ENCODE measurements at regions not wholly inside any gene's neighbourhood (a gene's known extent, or its start where the extent isn't known, plus 50 kb on each side); places are given as distances from the start of the nearest gene placed in this dataset.
A peak's percentile ranks its signal among the peaks of the same experiment; 100 is the strongest.

DNA sequence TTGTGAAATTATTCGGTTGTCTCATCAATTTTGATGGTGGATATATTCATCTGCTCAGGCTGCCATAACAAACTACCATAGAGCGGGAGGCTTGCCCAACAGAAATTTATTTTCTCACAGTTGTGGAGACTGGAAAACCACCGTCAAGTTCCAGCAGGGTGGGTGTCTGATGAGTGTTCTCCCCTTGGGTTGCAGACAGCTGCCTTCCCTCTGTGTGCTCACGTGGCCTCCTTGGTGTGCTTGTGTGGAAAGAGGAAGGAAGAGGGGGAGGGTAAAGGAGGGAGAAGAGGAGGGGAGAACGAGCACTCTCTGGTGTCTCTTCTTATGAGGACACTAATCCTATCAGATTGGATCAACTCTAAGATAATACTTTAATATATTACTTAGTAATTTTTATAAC, 123.8 kb upstream of the TEX13D start:
- WGBS, 2 donors, result 72 to 77% methylated on average over 4 to 5 of the region's 5 CpGs
- no peak overlapping the region for H3K4me3 ChIP-seq
- no peaks in the 10 kb centered on the region for H3K4me1 ChIP-seq
- intact Hi-C loops (cut with DNase I), result no loop called here
- no peak overlapping the region for H3K27ac ChIP-seq
- H3K27me3 ChIP-seq, result no peaks in the 10 kb centered on the region
- ATAC-seq (no peak), DNase-seq (no peak)
- H3K36me3 ChIP-seq (replicated peaks in 1 of 2; ENCODE audit: insufficient read depth in 1 of 2, low read depth in 2 of 2), result no peaks in the 10 kb centered on the region
- no peaks in the 10 kb centered on the region for H3K9me3 ChIP-seq
- no peak for TF ChIP-seq POLR2A (IDR thresholded peaks at IDR 0.05)
- TF ChIP-seq, protein P1, sequence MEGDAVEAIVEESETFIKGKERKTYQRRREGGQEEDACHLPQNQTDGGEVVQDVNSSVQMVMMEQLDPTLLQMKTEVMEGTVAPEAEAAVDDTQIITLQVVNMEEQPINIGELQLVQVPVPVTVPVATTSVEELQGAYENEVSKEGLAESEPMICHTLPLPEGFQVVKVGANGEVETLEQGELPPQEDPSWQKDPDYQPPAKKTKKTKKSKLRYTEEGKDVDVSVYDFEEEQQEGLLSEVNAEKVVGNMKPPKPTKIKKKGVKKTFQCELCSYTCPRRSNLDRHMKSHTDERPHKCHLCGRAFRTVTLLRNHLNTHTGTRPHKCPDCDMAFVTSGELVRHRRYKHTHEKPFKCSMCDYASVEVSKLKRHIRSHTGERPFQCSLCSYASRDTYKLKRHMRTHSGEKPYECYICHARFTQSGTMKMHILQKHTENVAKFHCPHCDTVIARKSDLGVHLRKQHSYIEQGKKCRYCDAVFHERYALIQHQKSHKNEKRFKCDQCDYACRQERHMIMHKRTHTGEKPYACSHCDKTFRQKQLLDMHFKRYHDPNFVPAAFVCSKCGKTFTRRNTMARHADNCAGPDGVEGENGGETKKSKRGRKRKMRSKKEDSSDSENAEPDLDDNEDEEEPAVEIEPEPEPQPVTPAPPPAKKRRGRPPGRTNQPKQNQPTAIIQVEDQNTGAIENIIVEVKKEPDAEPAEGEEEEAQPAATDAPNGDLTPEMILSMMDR (IDR thresholded peaks at IDR 0.05), result no peak

DNA sequence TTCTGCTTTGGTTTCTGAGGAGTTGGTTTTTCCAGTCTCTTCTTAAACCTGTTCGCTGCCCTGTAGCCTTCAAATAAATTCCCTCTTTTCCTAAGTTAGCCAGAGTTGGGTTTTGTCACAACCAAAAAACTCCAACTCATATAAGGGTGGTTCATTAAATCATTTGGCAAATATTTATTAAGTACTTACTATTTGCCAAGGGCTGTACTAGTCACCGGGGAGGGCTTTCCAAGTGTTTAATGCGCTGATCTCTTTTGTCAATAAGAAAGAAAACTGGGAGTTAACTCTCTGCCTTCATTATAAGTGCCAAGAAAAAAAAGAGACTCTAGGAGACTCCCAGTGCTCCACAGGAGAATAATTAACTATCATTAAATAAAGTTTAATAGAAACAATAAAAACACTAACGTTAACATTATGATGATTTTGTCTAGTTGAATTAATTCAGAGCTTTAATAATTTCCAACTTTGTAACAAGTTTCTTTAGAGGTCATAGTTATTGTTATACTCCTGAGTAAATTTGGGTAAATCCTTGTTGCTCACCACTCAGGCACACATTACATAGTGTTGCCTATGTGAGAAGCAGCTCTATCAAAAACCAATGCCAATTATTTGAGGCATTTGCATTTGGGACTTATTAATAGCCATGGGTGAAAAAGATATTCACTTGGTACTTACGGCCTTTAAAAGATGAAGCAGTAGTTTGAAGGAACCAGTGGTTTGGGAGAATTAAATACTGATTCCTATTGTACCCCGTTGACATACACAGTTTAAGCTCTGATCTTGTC, 122.5 kb upstream of the TEX13D start:
- H3K27ac ChIP-seq, result no peak overlapping the region
- ATAC-seq (no peak), DNase-seq (no peak)
- H3K4me3 ChIP-seq, result no peak overlapping the region
- no peaks in the 10 kb centered on the region for H3K4me1 ChIP-seq
- TF ChIP-seq, protein P1 (IDR thresholded peaks at IDR 0.05), result no peak
- no peak for TF ChIP-seq POLR2A (IDR thresholded peaks at IDR 0.05)
- H3K27me3 ChIP-seq, result no peaks in the 10 kb centered on the region
- H3K36me3 ChIP-seq (replicated peaks in 1 of 2; ENCODE audit: insufficient read depth in 1 of 2, low read depth in 2 of 2), result no peaks in the 10 kb centered on the region
- 46 to 48% methylated on average over 6 of the region's 6 CpGs for WGBS, 2 donors
- intact Hi-C loops (cut with DNase I), result no loop called here
- H3K9me3 ChIP-seq, result no peaks in the 10 kb centered on the region

DNA sequence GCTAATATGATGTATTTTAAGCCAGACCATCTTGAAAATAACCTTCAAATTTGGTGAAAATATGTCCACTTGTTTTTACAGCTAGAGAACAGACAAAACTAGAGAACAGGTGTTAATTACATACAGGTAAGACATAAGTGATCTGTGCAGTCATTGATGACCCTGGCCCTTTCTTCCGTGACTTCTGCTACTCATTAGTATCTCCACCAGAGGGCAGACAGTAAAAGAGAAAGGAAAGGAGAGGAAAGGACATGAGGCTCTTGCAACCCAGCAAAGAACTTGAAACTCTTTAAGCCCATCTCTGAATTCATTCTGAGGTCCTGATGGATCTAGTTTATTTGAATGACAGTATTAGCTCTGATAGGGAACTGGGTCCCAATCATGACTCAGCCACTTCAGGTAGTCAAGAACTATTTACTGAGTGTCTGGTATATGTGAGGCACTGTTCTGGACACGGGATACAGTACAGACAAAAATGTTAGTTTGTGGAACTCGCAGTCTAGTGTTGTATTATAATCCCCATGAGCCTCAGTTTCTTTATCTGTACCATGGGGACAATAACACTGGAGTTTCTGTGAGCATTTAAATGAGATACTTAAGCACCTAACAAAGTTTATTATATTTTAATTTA, 121.0 kb upstream of the TEX13D start:
- intact Hi-C loops (cut with DNase I), result no loop called here

DNA sequence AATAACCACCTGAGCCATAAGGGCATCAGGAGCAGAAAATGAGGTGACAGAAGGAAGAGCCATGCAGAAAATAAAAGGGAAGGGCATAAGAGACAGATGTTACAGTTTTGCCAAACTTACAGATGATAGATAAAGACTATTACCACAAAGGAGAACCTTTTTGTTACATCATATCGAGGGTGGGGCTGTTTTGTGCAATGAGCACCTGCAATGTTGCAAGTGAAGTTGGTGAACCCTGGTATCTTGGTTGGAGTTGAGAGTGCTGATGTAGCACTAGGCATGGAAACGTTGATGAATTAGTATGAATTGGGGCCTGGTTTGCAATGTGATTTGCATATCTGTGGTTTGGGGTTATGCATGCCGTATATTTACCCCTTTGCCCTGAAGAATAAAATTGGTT, 119.8 kb upstream of the TEX13D start:
- no peaks in the 10 kb centered on the region for H3K9me3 ChIP-seq
- H3K4me3 ChIP-seq, result no peak overlapping the region
- no peaks in the 10 kb centered on the region for H3K36me3 ChIP-seq (replicated peaks in 1 of 2; ENCODE audit: insufficient read depth in 1 of 2, low read depth in 2 of 2)
- DNase-seq (no peak), ATAC-seq (no peak)
- WGBS, 2 donors, result 59 to 61% methylated on average over 3 of the region's 3 CpGs
- H3K27me3 ChIP-seq, result no peaks in the 10 kb centered on the region
- no peaks in the 10 kb centered on the region for H3K4me1 ChIP-seq
- H3K27ac ChIP-seq, result no peak overlapping the region
- intact Hi-C loops (cut with DNase I), result no loop called here
- TF ChIP-seq, protein P1 (IDR thresholded peaks at IDR 0.05), result no peak
- TF ChIP-seq POLR2A (IDR thresholded peaks at IDR 0.05), result no peak

More for the DNA sequence above, 121.0 kb upstream of the TEX13D start:
- no peak for DNase-seq
- WGBS, 2 donors, result 57 to 75% methylated on average over 3 of the region's 3 CpGs
- Histone ChIP-seq H3K27ac (no peak overlapping the region), H3K36me3 (replicated peaks in 1 of 2; ENCODE audit: insufficient read depth in 1 of 2, low read depth in 2 of 2) (no peaks in the 10 kb centered on the region), H3K4me3 (no peak overlapping the region), H3K4me1 (no peaks in the 10 kb centered on the region), H3K9me3 (no peaks in the 10 kb centered on the region), H3K27me3 (no peaks in the 10 kb centered on the region)
- no peak for TF ChIP-seq POLR2A (IDR thresholded peaks at IDR 0.05)
- TF ChIP-seq, protein P1 (IDR thresholded peaks at IDR 0.05), result peak in 4 of 7 experiments; percentile 18 to 37 (median 30)
- no peak for ATAC-seq
